ENCODE measurements at regions not wholly inside any gene's neighbourhood (a gene's known extent, or its start where the extent isn't known, plus 50 kb on each side); places are given as distances from the start of the nearest gene placed in this dataset.

- no peak for DNase-seq (ENCODE audit: low read depth in 2 of 2)
Measured at GRCh38 chr5:90191352-90192045, 218.1 kb downstream of the CETN3 start.

DNA sequence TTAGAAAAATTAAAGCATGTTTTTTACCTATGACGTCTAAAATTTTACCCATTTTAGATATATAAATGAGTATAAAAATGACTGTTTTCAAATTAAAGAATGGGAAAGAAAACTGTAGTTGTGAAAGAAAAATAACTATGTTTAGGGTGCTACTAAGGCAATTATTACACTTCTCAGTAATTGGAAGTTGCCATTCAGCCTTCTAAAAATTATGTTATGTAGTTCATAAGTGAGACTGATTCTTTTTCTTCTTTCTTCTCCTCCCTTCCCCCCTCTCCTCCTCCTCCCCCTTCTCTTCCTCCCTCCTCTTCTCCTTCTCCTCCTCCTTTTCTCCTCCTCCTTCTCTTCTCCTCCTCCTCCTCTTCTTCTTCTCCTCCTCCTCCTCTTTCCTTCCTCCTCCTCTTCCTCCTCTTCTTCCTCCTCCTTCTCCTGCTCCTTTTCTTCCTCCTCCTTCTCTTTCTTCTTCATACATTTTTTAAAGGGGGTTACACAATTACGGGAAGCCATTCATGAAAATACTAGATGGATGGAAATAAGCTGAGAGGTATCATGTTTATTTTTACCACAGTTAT, 223.6 kb downstream of the CETN3 start:
- no peak for DNase-seq (ENCODE audit: low read depth in 2 of 2)

GRCh38 chr5:90184764-90185163, 224.8 kb downstream of the CETN3 start:
- DNase-seq (ENCODE audit: low read depth in 2 of 2), result no peak

- DNase-seq (ENCODE audit: low read depth in 2 of 2), result no peak
Measured at GRCh38 chr5:90182726-90183125, 226.8 kb downstream of the CETN3 start.

GRCh38 chr5:90174236-90174635, 235.3 kb downstream of the CETN3 start:
- DNase-seq (ENCODE audit: low read depth in 2 of 2), result no peak

- DNase-seq (ENCODE audit: low read depth in 2 of 2), result no peak
Measured at GRCh38 chr5:90173299-90174030, 236.1 kb downstream of the CETN3 start.

DNA sequence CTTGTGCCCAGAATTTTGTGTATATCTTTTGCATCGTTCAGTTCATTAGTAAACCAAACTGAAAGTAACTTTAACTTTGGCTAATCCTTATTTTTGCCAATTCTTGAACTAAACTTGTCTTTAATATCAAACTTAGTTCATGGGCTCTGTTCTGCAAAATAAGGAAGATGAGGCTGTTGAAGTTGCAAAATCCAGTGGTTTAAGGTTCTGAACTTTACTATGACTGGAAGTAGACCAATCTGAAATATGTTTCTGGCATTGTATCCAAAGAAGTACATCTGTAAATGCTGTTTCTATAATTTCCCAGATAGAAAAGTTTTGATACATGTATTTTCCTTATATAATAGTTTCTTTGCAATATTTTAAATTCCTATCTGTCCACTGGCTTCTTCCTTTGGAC, 238.1 kb downstream of the CETN3 start:
- DNase-seq (ENCODE audit: low read depth in 2 of 2), result no peak

DNA sequence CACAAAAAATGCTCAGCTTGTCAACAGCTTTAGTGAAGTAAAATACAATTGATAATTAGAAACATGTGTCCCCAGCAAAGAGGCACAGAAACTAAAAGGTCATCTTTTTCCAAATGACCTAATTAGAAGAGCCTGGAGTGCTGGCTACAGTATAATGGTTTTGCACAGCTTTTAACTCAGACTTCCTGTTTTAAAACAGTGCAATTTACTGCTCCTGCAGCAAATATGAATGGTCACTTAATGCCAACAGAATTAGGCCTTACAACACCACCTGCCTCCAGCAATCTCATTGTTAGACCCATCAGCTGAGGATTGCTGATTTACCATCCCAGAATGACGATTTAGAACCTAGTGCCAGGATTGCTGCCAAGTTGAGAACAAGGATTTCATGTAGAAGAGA, 239.3 kb downstream of the CETN3 start:
- DNase-seq (ENCODE audit: low read depth in 2 of 2), result no peak

GRCh38 chr5:90169078-90169477, 240.5 kb downstream of the CETN3 start:
- DNase-seq (ENCODE audit: low read depth in 2 of 2), result no peak

GRCh38 chr5:90168399-90168798, 241.2 kb downstream of the CETN3 start:
- DNase-seq (ENCODE audit: low read depth in 2 of 2), result no peak

GRCh38 chr5:90166816-90167215, 242.7 kb downstream of the CETN3 start:
- DNase-seq (ENCODE audit: low read depth in 2 of 2), result no peak

DNA sequence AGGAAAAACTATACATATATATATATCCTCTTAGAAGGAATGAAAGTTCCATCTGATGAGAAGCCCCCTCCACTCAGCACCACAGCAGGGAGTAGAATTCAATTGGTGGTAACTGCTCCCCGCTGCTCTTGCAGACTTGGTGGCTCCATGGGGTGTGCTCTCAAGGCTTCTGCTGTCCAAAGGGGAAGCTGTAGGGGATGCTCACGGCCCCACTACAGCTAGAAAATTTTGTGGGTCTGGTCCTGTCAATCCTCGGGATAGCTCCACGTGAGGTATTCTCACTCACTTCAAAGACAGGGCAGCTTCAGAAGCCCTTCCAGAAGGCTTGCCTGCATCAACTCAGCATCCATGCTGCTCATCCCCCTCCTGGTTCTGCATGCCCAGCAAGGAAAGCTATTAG, 247.2 kb downstream of the CETN3 start:
- no peak for DNase-seq (ENCODE audit: low read depth in 2 of 2)

DNA sequence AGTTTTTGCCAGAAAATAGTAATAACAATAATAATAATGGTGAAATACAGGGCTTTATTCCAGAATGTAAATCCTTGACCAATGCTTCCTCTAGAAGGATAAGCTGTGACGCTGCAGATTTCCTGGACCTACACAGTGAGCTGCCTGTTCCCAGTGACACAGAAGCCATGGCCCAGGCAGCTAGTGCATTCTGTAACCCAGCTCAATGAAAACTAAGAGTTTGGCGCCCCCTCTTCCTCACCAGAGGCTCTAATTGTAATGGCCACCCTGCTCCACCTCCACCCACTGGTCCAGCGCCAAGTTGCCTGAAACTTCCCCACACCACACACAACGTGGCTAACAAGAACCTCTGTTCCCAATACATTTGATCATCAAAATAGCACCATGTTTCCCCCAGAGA, 248.1 kb downstream of the CETN3 start:
- no peak for DNase-seq (ENCODE audit: low read depth in 2 of 2)

DNA sequence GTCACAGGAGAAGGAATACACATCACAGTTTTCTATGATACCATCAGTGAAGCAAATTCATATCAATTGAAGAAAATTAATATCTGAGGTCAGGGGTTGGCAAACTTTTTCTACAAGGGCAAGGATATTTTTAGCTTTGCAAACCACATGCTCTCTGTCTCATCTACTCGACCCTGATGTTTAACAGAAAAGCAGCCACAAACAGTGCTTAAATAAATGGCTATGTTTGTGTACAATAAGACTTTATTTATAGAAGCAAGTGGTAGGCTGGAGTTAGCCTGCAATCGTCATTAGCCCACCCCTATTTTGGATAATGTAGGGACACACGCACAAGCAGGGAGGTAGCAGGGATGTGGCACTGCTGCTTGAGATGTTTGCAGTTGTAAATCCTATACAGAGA, 251.4 kb downstream of the CETN3 start:
- DNase-seq (ENCODE audit: low read depth in 2 of 2), result no peak

GRCh38 chr5:90153031-90153430, 256.5 kb downstream of the CETN3 start:
- no peak for DNase-seq (ENCODE audit: low read depth in 2 of 2)

DNA sequence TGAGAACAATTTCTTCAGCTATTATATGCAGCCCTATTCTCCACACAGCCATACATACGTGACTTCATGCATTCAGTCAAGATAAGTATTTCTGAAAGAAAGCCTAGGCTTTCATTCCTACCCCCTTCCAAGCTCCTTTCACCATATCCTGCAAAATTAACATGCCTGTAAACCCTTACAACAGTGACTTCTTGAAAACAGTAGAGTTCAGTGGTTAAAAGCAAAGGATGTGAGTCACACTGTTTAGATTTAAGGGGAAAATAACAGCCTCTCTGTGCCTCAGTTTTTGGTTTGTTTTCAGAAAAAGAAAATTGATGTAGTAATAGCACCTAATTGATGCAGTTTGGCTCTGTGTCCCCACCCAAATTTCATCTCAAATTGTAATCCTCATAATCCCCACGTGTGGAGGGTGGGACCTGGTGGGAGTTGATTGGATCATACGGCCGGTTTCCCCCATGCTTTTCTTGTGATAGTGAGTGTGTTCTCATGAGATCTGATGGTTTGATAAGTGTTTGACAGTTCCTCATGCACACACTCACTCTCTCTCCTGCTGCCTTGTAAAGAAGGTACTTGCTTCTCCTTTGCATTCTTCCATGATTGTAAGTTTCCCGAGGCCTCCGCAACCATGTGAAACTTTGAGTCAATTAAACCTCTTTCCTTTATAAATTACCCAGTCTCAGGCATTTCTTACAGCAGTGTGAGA, 264.8 kb downstream of the CETN3 start:
- DNase-seq (ENCODE audit: low read depth in 2 of 2), result no peak

GRCh38 chr5:90142541-90142940, 267.0 kb downstream of the CETN3 start:
- DNase-seq (ENCODE audit: low read depth in 2 of 2), result no peak

DNA sequence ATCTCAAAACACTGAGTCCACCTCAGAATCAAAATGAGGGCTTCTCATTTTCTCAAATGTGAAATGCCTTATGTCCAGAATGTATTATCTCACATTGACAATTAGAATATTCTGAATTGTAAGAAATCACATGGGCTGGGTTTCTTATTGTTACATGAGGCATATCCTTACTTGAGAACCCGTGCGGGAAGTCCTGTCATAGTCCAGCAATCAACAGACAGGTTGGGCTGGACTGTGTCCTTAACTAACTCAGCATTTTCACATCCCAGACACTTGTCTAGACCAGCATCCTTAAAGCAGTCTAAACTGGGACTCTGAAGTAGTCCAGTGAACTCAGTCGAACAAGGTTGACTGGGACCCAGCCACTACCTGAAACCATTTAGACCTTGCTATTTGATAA, 267.6 kb downstream of the CETN3 start:
- DNase-seq (ENCODE audit: low read depth in 2 of 2), result no peak

GRCh38 chr5:90136952-90137528, 272.5 kb downstream of the CETN3 start:
- DNase-seq (ENCODE audit: low read depth in 2 of 2), result no peak

- no peak for DNase-seq (ENCODE audit: low read depth in 2 of 2)
Measured at GRCh38 chr5:90135779-90136378, 273.7 kb downstream of the CETN3 start.

- no peak for DNase-seq (ENCODE audit: low read depth in 2 of 2)
Measured at GRCh38 chr5:90134892-90135291, 274.7 kb downstream of the CETN3 start.

DNA sequence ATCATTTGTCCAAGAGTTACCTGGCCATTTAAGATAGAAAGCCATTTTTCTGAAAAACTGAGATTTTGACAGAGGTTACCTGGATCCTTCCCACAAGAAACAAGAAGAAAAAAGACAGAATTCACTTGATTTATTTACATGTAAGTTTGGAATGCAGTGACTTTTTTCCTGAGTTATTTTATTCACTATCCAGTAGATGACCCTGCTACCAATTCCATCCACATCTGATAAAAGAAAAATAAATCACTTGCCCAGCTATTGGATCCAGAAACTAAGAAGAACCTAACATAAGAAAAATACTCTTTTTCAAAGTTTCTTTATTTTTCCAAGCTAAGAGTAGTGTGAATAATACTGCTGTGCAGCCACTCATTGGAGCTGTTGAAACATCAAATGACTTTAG, 275.2 kb downstream of the CETN3 start:
- no peak for DNase-seq (ENCODE audit: low read depth in 2 of 2)

All from stimulated activated CD4-positive, alpha-beta T cell treated with anti-CD3 and anti-CD28 coated beads, Interleukin-4, amount 100 ng/mL, for 48 hours (primary cell).